PFSK-1 (cell line): ENCODE measurements at regions not wholly inside any gene's neighbourhood (a gene's known extent, or its start where the extent isn't known, plus 50 kb on each side); places are given as distances from the start of the nearest gene placed in this dataset.

Source experiments
- FOXP2 ChIP-seq: optimal IDR thresholded peaks from 2 replicates; pipeline ENCODE3; 2011; ENCODE audit warnings: borderline replicate concordance, control low read depth, inconsistent platforms; ENCODE audit not compliant: insufficient read depth; ENCODE audit errors: extremely low read length, extremely low read depth
- POLR2AphosphoS5 ChIP-seq: IDR thresholded peaks from 2 replicates; pipeline ENCODE4 v1.6.1; 2012; ENCODE audit warnings: low read depth, mild to moderate bottlenecking, control low read depth, low read length, moderate library complexity
- REST ChIP-seq, 2 experiments: IDR thresholded peaks; 2 replicates each; pipeline versions ENCODE4 v1.6.1 to v1.8.0; 2011 to 2012; ENCODE audit warnings: low read depth in 2 of 2, low read length in 2 of 2, control low read depth in 1 of 2, inconsistent platforms in 1 of 2, mild to moderate bottlenecking in 1 of 2, moderate library complexity in 1 of 2; ENCODE audit not compliant: insufficient read depth in 1 of 2
- SIN3A ChIP-seq: IDR thresholded peaks from 2 replicates; pipeline ENCODE4 v1.6.1; 2012; ENCODE audit warnings: mild to moderate bottlenecking, low read length, moderate library complexity, borderline replicate concordance; ENCODE audit not compliant: insufficient read depth
- TAF1 ChIP-seq: IDR thresholded peaks from 2 replicates; pipeline ENCODE4 v1.6.1; 2012; ENCODE audit warnings: low read length, control low read depth, borderline replicate concordance; ENCODE audit not compliant: insufficient read depth

- TF ChIP-seq REST (IDR thresholded peaks at IDR 0.05; ENCODE audit: insufficient read depth in 1 of 2, low read depth in 2 of 2, low read length in 2 of 2), result no peak
- TF ChIP-seq TAF1, result no peak
- no peak for TF ChIP-seq FOXP2
- no peak for TF ChIP-seq POLR2AphosphoS5
- no peak for TF ChIP-seq SIN3A
Measured at GRCh38 chr16:79661578-79661977, 61.0 kb upstream of the MAF start.

GRCh38 chr16:79659344-79659743 is 58.8 kb upstream of the MAF start:
- TF ChIP-seq POLR2AphosphoS5, result no peak
- no peak for TF ChIP-seq REST (IDR thresholded peaks at IDR 0.05; ENCODE audit: insufficient read depth in 1 of 2, low read depth in 2 of 2, low read length in 2 of 2)
- no peak for TF ChIP-seq FOXP2
- TF ChIP-seq TAF1, result no peak
- TF ChIP-seq SIN3A, result no peak

GRCh38 chr16:79658301-79659033 is 57.9 kb upstream of the MAF start:
- TF ChIP-seq POLR2AphosphoS5, result no peak
- TF ChIP-seq REST (IDR thresholded peaks at IDR 0.05; ENCODE audit: insufficient read depth in 1 of 2, low read depth in 2 of 2, low read length in 2 of 2), result no peak
- TF ChIP-seq FOXP2, result no peak
- no peak for TF ChIP-seq TAF1
- TF ChIP-seq SIN3A, result no peak; the same call in 1 of the 2 replicates

- TF ChIP-seq REST (IDR thresholded peaks at IDR 0.05; ENCODE audit: insufficient read depth in 1 of 2, low read depth in 2 of 2, low read length in 2 of 2), result no peak
- TF ChIP-seq FOXP2, result no peak
- TF ChIP-seq POLR2AphosphoS5, result no peak
- no peak for TF ChIP-seq SIN3A
- no peak for TF ChIP-seq TAF1
Measured at GRCh38 chr16:79656553-79657115, 56.1 kb upstream of the MAF start.
